GM20000 (cell line): ENCODE measurements at regions not wholly inside any gene's neighbourhood (a gene's known extent, or its start where the extent isn't known, plus 50 kb on each side); places are given as distances from the start of the nearest gene placed in this dataset.

ENCODE experiments used
- DNase-seq: peaks from one replicate; pipeline ENCODE4 v3.0.0; 2012; ENCODE audit warnings: low spot score
- TF ChIP-seq, protein P1 (sequence below): IDR thresholded peaks from 2 replicates; pipeline ENCODE4 v1.5.1; 2012; ENCODE audit warnings: mild to moderate bottlenecking, control low read depth; ENCODE audit errors: extremely low read depth, missing control alignments

GRCh38 chr2:128807317-128807716, 488.6 kb upstream of the HS6ST1 start:
- TF ChIP-seq, protein P1, sequence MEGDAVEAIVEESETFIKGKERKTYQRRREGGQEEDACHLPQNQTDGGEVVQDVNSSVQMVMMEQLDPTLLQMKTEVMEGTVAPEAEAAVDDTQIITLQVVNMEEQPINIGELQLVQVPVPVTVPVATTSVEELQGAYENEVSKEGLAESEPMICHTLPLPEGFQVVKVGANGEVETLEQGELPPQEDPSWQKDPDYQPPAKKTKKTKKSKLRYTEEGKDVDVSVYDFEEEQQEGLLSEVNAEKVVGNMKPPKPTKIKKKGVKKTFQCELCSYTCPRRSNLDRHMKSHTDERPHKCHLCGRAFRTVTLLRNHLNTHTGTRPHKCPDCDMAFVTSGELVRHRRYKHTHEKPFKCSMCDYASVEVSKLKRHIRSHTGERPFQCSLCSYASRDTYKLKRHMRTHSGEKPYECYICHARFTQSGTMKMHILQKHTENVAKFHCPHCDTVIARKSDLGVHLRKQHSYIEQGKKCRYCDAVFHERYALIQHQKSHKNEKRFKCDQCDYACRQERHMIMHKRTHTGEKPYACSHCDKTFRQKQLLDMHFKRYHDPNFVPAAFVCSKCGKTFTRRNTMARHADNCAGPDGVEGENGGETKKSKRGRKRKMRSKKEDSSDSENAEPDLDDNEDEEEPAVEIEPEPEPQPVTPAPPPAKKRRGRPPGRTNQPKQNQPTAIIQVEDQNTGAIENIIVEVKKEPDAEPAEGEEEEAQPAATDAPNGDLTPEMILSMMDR = no peak
- DNase-seq = no peak

GRCh38 chr2:128808462-128809258, 490.0 kb upstream of the HS6ST1 start:
- TF ChIP-seq, protein P1 = no peak
- DNase-seq = no peak

- DNase-seq = no peak
- TF ChIP-seq, protein P1 = no peak
Observed at GRCh38 chr2:128809259-128809636, 490.6 kb upstream of the HS6ST1 start.

- no peak for DNase-seq
- TF ChIP-seq, protein P1 = no peak
Observed at GRCh38 chr2:128809880-128810279, 491.2 kb upstream of the HS6ST1 start.

GRCh38 chr2:128812183-128812940, 493.7 kb upstream of the HS6ST1 start:
- no peak for DNase-seq
- TF ChIP-seq, protein P1 = no peak

DNA sequence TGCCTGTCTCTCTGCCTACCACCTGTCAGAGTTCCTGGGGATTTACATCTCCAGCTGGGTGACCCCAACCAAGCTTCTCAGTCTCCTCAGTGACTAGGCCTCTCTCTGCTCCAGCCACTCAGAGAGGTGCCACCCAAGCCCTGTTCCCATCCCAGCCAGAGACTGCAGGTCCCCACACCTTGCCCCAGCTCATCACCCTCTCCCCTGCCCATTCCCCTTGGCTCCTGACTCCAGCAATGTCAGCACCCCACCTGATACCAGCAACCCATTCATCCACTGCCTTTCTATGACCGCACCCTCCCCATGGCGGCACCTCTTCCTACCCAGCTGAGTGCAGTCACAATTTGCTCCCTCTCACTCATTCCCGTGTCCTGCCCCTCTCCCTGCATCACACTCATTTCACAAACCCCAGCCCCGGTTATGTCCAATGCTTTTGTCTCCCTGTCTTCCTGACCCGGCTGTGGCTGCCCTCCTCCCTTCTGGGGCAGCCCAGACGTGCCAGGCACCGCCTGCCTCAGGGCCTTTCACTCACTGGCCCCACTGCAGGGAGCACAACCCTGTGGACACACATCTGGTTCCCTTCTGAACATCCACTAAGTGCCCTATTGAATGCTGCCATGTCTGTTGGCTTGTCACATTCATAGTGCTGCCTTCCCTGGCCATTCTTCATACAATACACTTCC, 494.8 kb upstream of the HS6ST1 start:
- no peak for DNase-seq
- TF ChIP-seq, protein P1 = no peak

- TF ChIP-seq, protein P1 = no peak
- no peak for DNase-seq
Observed at GRCh38 chr2:128815248-128815647, 496.6 kb upstream of the HS6ST1 start.
